Caco-2 (cell line): ENCODE measurements at regions not wholly inside any gene's neighbourhood (a gene's known extent, or its start where the extent isn't known, plus 50 kb on each side); places are given as distances from the start of the nearest gene placed in this dataset.
"Not testable (repeated sequence)": the region's sequence is repeated elsewhere in the genome, so short reads cannot be mapped to it uniquely, and the experiment has no call there.

Experiments
- BruUV-seq: library from RNA; stranded (reverse); fragments of 400-500 nt; replicated peaks from 2 replicates; lab custom pipeline; 2021; lab: Mats Ljungman, UMichigan
- CTCF ChIA-PET: fragments of 300-600 bp; sonication (Branson Sonifier 250); formaldehyde crosslinking; loops from one replicate; lab custom pipeline; 2022; ENCODE audit warnings: antibody characterized with exemption; lab: Charles Lee
- POLR2A ChIA-PET: fragments of 300-600 bp; sonication (Branson Sonifier 250); formaldehyde crosslinking; loops from one replicate; lab custom pipeline; 2022; ENCODE audit warnings: antibody characterized with exemption; lab: Charles Lee
- DNase-seq, 2 experiments: peaks; one replicate each; pipeline versions ENCODE4 v3.0.0 to v3.0.0-alpha.2; 2020 to 2022
- H3K27me3 ChIP-seq: replicated peaks from 2 replicates; pipeline ENCODE4 v1.6.0; 2011; ENCODE audit warnings: low read length; ENCODE audit not compliant: control insufficient read depth, insufficient read depth
- H3K36me3 ChIP-seq: 2 replicates; pipeline ENCODE4 v1.5.1; 2011; ENCODE audit warnings: low read length; ENCODE audit not compliant: control insufficient read depth, insufficient read depth
- H3K4me1 ChIP-seq: fragments of 250-450 bp; sonication (Bioruptor Pico); 2 replicates; pipeline ENCODE4 v1.5.1; 2020; ENCODE audit warnings: mild to moderate bottlenecking
- H3K4me3 ChIP-seq: 2 replicates; pipeline ENCODE4 v1.5.1; 2011; ENCODE audit warnings: low read depth, mild to moderate bottlenecking, control low read depth, low read length
- H3K9me3 ChIP-seq: fragments of 250-450 bp; sonication (Bioruptor Pico); 2 replicates; pipeline ENCODE4 v1.5.1; 2020; ENCODE audit warnings: mild to moderate bottlenecking, moderate library complexity
- H3K27ac Mint-ChIP-seq: one replicate; pipeline ENCODE4 v1.8.0; 2022; ENCODE audit warnings: mixed read lengths; ENCODE audit not compliant: unreplicated experiment
- H3K27me3 Mint-ChIP-seq: one replicate; pipeline ENCODE4 v1.8.0; 2022; ENCODE audit warnings: mixed read lengths; ENCODE audit not compliant: insufficient read depth, unreplicated experiment
- H3K36me3 Mint-ChIP-seq: one replicate; pipeline ENCODE4 v1.8.0; 2022; ENCODE audit warnings: mild to moderate bottlenecking, mixed read lengths; ENCODE audit not compliant: insufficient read depth, unreplicated experiment
- H3K4me1 Mint-ChIP-seq: one replicate; pipeline ENCODE4 v1.8.0; 2022; ENCODE audit warnings: low read depth, mixed read lengths; ENCODE audit not compliant: unreplicated experiment
- H3K4me3 Mint-ChIP-seq: one replicate; pipeline ENCODE4 v1.8.0; 2022; ENCODE audit warnings: mild to moderate bottlenecking, moderate library complexity, mixed read lengths; ENCODE audit not compliant: unreplicated experiment
- H3K9me3 Mint-ChIP-seq: one replicate; pipeline ENCODE4 v1.8.0; 2022; ENCODE audit warnings: mixed read lengths; ENCODE audit not compliant: unreplicated experiment
- CTCF ChIP-seq, 2 experiments: fragments of 200-600 bp in 1 of 2; IDR thresholded peaks; 1 replicate in 1 of 2; 2 replicates in 1 of 2; pipeline versions ENCODE4 v1.5.1 to v1.8.0; 2011 to 2022; ENCODE audit warnings: antibody characterized with exemption in 1 of 2, control low read depth in 1 of 2, inconsistent platforms in 1 of 2, low read depth in 1 of 2, low read length in 1 of 2, mild to moderate bottlenecking in 1 of 2, moderate library complexity in 1 of 2; ENCODE audit not compliant: insufficient read depth in 1 of 2, severe bottlenecking in 1 of 2, unreplicated experiment in 1 of 2
- intact Hi-C: fragments of 100-400 bp; cut with micrococcal nuclease; formaldehyde crosslinking; loops from one replicate; pipeline ENCODE4 v1.10.0; 2022; ENCODE audit not compliant: unreplicated experiment

- Histone ChIP-seq H3K4me3 (no peak overlapping the region), H3K9me3 (0 out of 2 replicates have a peak, but pooled peaks cover 4% of the 10 kb centered on the region), H3K36me3 (no peaks in the 10 kb centered on the region), H3K27me3 (no peaks in the 10 kb centered on the region), H3K4me1 (no peaks in the 10 kb centered on the region)
- Mint-ChIP-seq H3K27ac (no peak overlapping the region), H3K9me3 (no peaks in the 10 kb centered on the region), H3K4me1 (no peaks in the 10 kb centered on the region), H3K27me3 (peaks cover 7% of the 10 kb centered on the region), H3K36me3 (no peaks in the 10 kb centered on the region), H3K4me3 (no peak overlapping the region)
- TF ChIP-seq CTCF (IDR thresholded peaks at IDR 0.05; ENCODE audit: insufficient read depth in 1 of 2, low read depth in 1 of 2, low read length in 1 of 2, severe bottlenecking in 1 of 2, unreplicated experiment in 1 of 2): no peak
- no TSS peak for BruUV-seq
- ChIA-PET POLR2A (no interaction called here), CTCF (no interaction called here)
- intact Hi-C loops: no loop called here
- DNase-seq: no peak
Measured at GRCh38 chr2:17133052-17133671, 385.1 kb downstream of the RAD51AP2 start.

- H3K27me3 Mint-ChIP-seq, H3K36me3 Mint-ChIP-seq, H3K4me1 Mint-ChIP-seq, H3K27ac Mint-ChIP-seq, H3K27me3 ChIP-seq, DNase-seq, CTCF ChIA-PET, H3K9me3 ChIP-seq, BruUV-seq, H3K9me3 Mint-ChIP-seq, H3K4me1 ChIP-seq, POLR2A ChIA-PET, H3K36me3 ChIP-seq, H3K4me3 ChIP-seq, intact Hi-C loops, H3K4me3 Mint-ChIP-seq: not testable (repeated sequence)
Measured at GRCh38 chr2:17130627-17131026, 387.6 kb downstream of the RAD51AP2 start.

GRCh38 chr2:17125989-17126620 is 392.1 kb downstream of the RAD51AP2 start:
- intact Hi-C loops: no loop called here
- DNase-seq: no peak
- CTCF ChIA-PET: no interaction called here

More at GRCh38 chr2:17125989-17126620, 392.1 kb downstream of the RAD51AP2 start:
- TF ChIP-seq CTCF (IDR thresholded peaks at IDR 0.05; ENCODE audit: insufficient read depth in 1 of 2, low read depth in 1 of 2, low read length in 1 of 2, severe bottlenecking in 1 of 2, unreplicated experiment in 1 of 2): no peak
- POLR2A ChIA-PET: no interaction called here
- no peaks in the 10 kb centered on the region for H3K9me3 ChIP-seq
- no peaks in the 10 kb centered on the region for H3K36me3 Mint-ChIP-seq
- no peaks in the 10 kb centered on the region for H3K4me1 Mint-ChIP-seq
- H3K4me3 Mint-ChIP-seq: no peak overlapping the region
- H3K27me3 ChIP-seq: no peaks in the 10 kb centered on the region
- no peak overlapping the region for H3K27ac Mint-ChIP-seq
- H3K27me3 Mint-ChIP-seq: no peaks in the 10 kb centered on the region
- no peak overlapping the region for H3K4me3 ChIP-seq
- H3K4me1 ChIP-seq: no peaks in the 10 kb centered on the region
- no TSS peak for BruUV-seq
- H3K9me3 Mint-ChIP-seq: no peaks in the 10 kb centered on the region
- H3K36me3 ChIP-seq: no peaks in the 10 kb centered on the region
